ENCODE measurements at regions not wholly inside any gene's neighbourhood (a gene's known extent, or its start where the extent isn't known, plus 50 kb on each side); places are given as distances from the start of the nearest gene placed in this dataset.

GRCh38 chr12:130011611-130012385 lies 108.0 kb upstream of the TMEM132D start:
- Histone ChIP-seq H3K4me1 (ENCODE audit: control insufficient read depth in 2 of 2, insufficient read depth in 1 of 2, low read depth in 1 of 2, low read length in 2 of 2) (peaks cover 0 to 8% of the 10 kb centered on the region in 2 donors), H3K27ac (replicated peaks; ENCODE audit: low read length) (no peak overlapping the region), H3K4ac (ENCODE audit: low read length) (no peak overlapping the region), H3K36me3 (replicated peaks in 1 of 2; ENCODE audit: control insufficient read depth in 2 of 2, insufficient read depth in 2 of 2, low read length in 2 of 2) (no peaks in the 10 kb centered on the region), H3K4me2 (ENCODE audit: insufficient read depth, low read length, poor library complexity, severe bottlenecking) (no peak overlapping the region), H3K9me3 (replicated peaks in 1 of 2; ENCODE audit: control insufficient read depth in 2 of 2, insufficient read depth in 1 of 2, low read depth in 1 of 2, low read length in 2 of 2) (no peaks in the 10 kb centered on the region), H3K18ac (ENCODE audit: low read length) (no peak overlapping the region), H3K23ac (ENCODE audit: low read depth, low read length, poor library complexity) (no peak overlapping the region), H3K79me1 (ENCODE audit: low read depth, low read length) (no peaks in the 10 kb centered on the region), H3K27me3 (ENCODE audit: control insufficient read depth in 3 of 3, insufficient read depth in 3 of 3, low read depth in 1 of 3, low read length in 3 of 3) (peaks cover 0 to 5% (median 3%) of the 10 kb centered on the region in 3 experiments), H3K14ac (ENCODE audit: low read length) (no peak overlapping the region), H2AFZ (ENCODE audit: low read length) (no peak overlapping the region), H4K91ac (ENCODE audit: low read depth, low read length, poor library complexity) (no peak overlapping the region), H2BK12ac (ENCODE audit: low read length) (no peak overlapping the region), H2BK120ac (ENCODE audit: low read depth, low read length) (no peak overlapping the region), H3K4me3 (ENCODE audit: low read length in 2 of 2) (no peak overlapping the region), H4K8ac (ENCODE audit: low read depth, low read length) (no peak overlapping the region), H2AK5ac (ENCODE audit: low read depth, low read length) (no peak overlapping the region), H3K9ac (ENCODE audit: low read depth, low read length, poor library complexity) (no peak overlapping the region), H2BK5ac (ENCODE audit: low read length) (no peak overlapping the region), H2BK15ac (ENCODE audit: low read length) (no peak overlapping the region)
- no peak for DNase-seq (ENCODE audit: low spot score)
- no CpG with 5 or more reads among the region's 13 CpGs for WGBS, 2 donors (ENCODE audit: extremely low coverage in 2 of 2, insufficient read length in 2 of 2, insufficient replicate concordance in 1 of 2)

DNA sequence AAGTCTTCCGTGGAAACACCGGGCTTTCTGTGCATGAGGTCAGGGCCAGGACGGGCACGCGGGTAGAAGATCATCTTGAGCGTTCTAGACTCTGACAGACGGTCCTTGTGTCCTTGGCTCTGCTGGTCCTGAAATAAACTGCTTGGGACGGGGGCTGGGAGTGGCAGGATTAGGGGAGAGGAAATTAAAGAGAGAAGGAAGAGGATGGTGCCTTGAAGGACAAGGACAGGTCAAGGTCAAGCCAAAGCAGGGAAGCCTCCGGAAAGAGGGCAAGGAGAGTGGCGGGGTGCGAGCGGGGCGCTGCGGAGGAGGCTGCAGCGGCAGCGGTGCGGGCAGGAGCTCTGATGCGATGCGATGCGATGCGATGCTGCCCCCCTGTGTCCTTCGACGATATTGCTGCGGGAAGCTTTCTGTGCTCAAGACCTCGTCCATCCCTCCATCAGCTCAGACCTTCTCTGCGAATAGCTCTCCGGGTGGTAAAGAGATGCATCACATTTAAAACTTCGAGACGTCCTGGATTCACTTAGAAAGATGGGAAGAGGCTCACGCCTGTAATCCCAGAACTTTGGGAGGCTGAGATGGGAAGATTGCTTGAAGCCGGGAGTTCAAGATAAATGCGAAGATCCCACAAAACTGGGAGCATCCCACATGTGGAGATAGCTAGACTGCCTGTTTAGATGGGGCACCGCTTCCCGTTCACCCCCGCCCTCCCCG lies 110.1 kb upstream of the TMEM132D start:
- Histone ChIP-seq H3K9ac (ENCODE audit: low read depth, low read length, poor library complexity) (no peak overlapping the region), H3K4ac (ENCODE audit: low read length) (no peak overlapping the region), H2BK120ac (ENCODE audit: low read depth, low read length) (no peak overlapping the region), H3K23ac (ENCODE audit: low read depth, low read length, poor library complexity) (no peak overlapping the region), H2BK15ac (ENCODE audit: low read length) (no peak overlapping the region), H4K8ac (ENCODE audit: low read depth, low read length) (no peak overlapping the region), H3K4me1 (ENCODE audit: control insufficient read depth in 2 of 2, insufficient read depth in 1 of 2, low read depth in 1 of 2, low read length in 2 of 2) (peaks cover 0 to 10% of the 10 kb centered on the region in 2 donors), H4K91ac (ENCODE audit: low read depth, low read length, poor library complexity) (no peak overlapping the region), H2AFZ (ENCODE audit: low read length) (no peak overlapping the region), H3K4me2 (ENCODE audit: insufficient read depth, low read length, poor library complexity, severe bottlenecking) (no peak overlapping the region), H3K27ac (replicated peaks; ENCODE audit: low read length) (no peak overlapping the region), H3K18ac (ENCODE audit: low read length) (no peak overlapping the region), H3K27me3 (ENCODE audit: control insufficient read depth in 3 of 3, insufficient read depth in 3 of 3, low read depth in 1 of 3, low read length in 3 of 3) (peaks cover 0 to 5% (median 3%) of the 10 kb centered on the region in 3 experiments), H3K14ac (ENCODE audit: low read length) (no peak overlapping the region), H2BK5ac (ENCODE audit: low read length) (no peak overlapping the region), H3K36me3 (replicated peaks in 1 of 2; ENCODE audit: control insufficient read depth in 2 of 2, insufficient read depth in 2 of 2, low read length in 2 of 2) (no peaks in the 10 kb centered on the region), H2AK5ac (ENCODE audit: low read depth, low read length) (no peak overlapping the region), H3K4me3 (ENCODE audit: low read length in 2 of 2) (no peak overlapping the region), H3K9me3 (replicated peaks in 1 of 2; ENCODE audit: control insufficient read depth in 2 of 2, insufficient read depth in 1 of 2, low read depth in 1 of 2, low read length in 2 of 2) (peaks cover 0 to 1% of the 10 kb centered on the region in 2 donors), H3K79me1 (ENCODE audit: low read depth, low read length) (no peaks in the 10 kb centered on the region), H2BK12ac (ENCODE audit: low read length) (no peak overlapping the region)
- DNase-seq (ENCODE audit: low spot score) = peak; percentile 59
- WGBS, 2 donors (ENCODE audit: extremely low coverage in 2 of 2, insufficient read length in 2 of 2, insufficient replicate concordance in 1 of 2) = no CpG with 5 or more reads among the region's 36 CpGs

- Histone ChIP-seq H2AFZ (ENCODE audit: low read length) (no peak overlapping the region), H2BK120ac (ENCODE audit: low read depth, low read length) (no peak overlapping the region), H3K14ac (ENCODE audit: low read length) (no peak overlapping the region), H3K23ac (ENCODE audit: low read depth, low read length, poor library complexity) (no peak overlapping the region), H4K91ac (ENCODE audit: low read depth, low read length, poor library complexity) (no peak overlapping the region), H3K27ac (replicated peaks; ENCODE audit: low read length) (no peak overlapping the region), H3K9ac (ENCODE audit: low read depth, low read length, poor library complexity) (no peak overlapping the region), H3K27me3 (ENCODE audit: control insufficient read depth in 3 of 3, insufficient read depth in 3 of 3, low read depth in 1 of 3, low read length in 3 of 3) (peaks cover 0 to 5% (median 3%) of the 10 kb centered on the region in 3 experiments), H3K36me3 (replicated peaks in 1 of 2; ENCODE audit: control insufficient read depth in 2 of 2, insufficient read depth in 2 of 2, low read length in 2 of 2) (no peaks in the 10 kb centered on the region), H3K4me1 (ENCODE audit: control insufficient read depth in 2 of 2, insufficient read depth in 1 of 2, low read depth in 1 of 2, low read length in 2 of 2) (peaks cover 0 to 10% of the 10 kb centered on the region in 2 donors), H2AK5ac (ENCODE audit: low read depth, low read length) (no peak overlapping the region), H2BK12ac (ENCODE audit: low read length) (no peak overlapping the region), H2BK15ac (ENCODE audit: low read length) (no peak overlapping the region), H3K4ac (ENCODE audit: low read length) (no peak overlapping the region), H3K9me3 (replicated peaks in 1 of 2; ENCODE audit: control insufficient read depth in 2 of 2, insufficient read depth in 1 of 2, low read depth in 1 of 2, low read length in 2 of 2) (peaks cover 0 to 1% of the 10 kb centered on the region in 2 donors), H3K79me1 (ENCODE audit: low read depth, low read length) (no peaks in the 10 kb centered on the region), H3K18ac (ENCODE audit: low read length) (no peak overlapping the region), H3K4me2 (ENCODE audit: insufficient read depth, low read length, poor library complexity, severe bottlenecking) (no peak overlapping the region), H2BK5ac (ENCODE audit: low read length) (no peak overlapping the region), H4K8ac (ENCODE audit: low read depth, low read length) (no peak overlapping the region), H3K4me3 (ENCODE audit: low read length in 2 of 2) (no peak overlapping the region)
- no CpG with 5 or more reads among the region's 11 CpGs for WGBS, 2 donors (ENCODE audit: extremely low coverage in 2 of 2, insufficient read length in 2 of 2, insufficient replicate concordance in 1 of 2)
- DNase-seq (ENCODE audit: low spot score) = peak; percentile 14
Observed at GRCh38 chr12:130014485-130014807, 110.6 kb upstream of the TMEM132D start.

- no peak overlapping the region for H3K18ac ChIP-seq (ENCODE audit: low read length)
- no peaks in the 10 kb centered on the region for H3K36me3 ChIP-seq (replicated peaks in 1 of 2; ENCODE audit: control insufficient read depth in 2 of 2, insufficient read depth in 2 of 2, low read length in 2 of 2)
- H2AFZ ChIP-seq (ENCODE audit: low read length) = no peak overlapping the region
- H3K23ac ChIP-seq (ENCODE audit: low read depth, low read length, poor library complexity) = no peak overlapping the region
- H2BK120ac ChIP-seq (ENCODE audit: low read depth, low read length) = no peak overlapping the region
- H3K9me3 ChIP-seq (replicated peaks in 1 of 2; ENCODE audit: control insufficient read depth in 2 of 2, insufficient read depth in 1 of 2, low read depth in 1 of 2, low read length in 2 of 2) = peaks cover 0 to 1% of the 10 kb centered on the region in 2 donors
- H4K91ac ChIP-seq (ENCODE audit: low read depth, low read length, poor library complexity) = no peak overlapping the region
- WGBS, 2 donors (ENCODE audit: extremely low coverage in 2 of 2, insufficient read length in 2 of 2, insufficient replicate concordance in 1 of 2) = no CpG with 5 or more reads among the region's 5 CpGs
- H4K8ac ChIP-seq (ENCODE audit: low read depth, low read length) = no peak overlapping the region
- no peak overlapping the region for H3K4me2 ChIP-seq (ENCODE audit: insufficient read depth, low read length, poor library complexity, severe bottlenecking)
- no peak overlapping the region for H3K4ac ChIP-seq (ENCODE audit: low read length)
- H2AK5ac ChIP-seq (ENCODE audit: low read depth, low read length) = no peak overlapping the region
- no peaks in the 10 kb centered on the region for H3K79me1 ChIP-seq (ENCODE audit: low read depth, low read length)
- no peak overlapping the region for H3K4me3 ChIP-seq (ENCODE audit: low read length in 2 of 2)
- no peak overlapping the region for H3K9ac ChIP-seq (ENCODE audit: low read depth, low read length, poor library complexity)
- no peak overlapping the region for H3K14ac ChIP-seq (ENCODE audit: low read length)
- DNase-seq (ENCODE audit: low spot score) = no peak
- H3K27ac ChIP-seq (replicated peaks; ENCODE audit: low read length) = no peak overlapping the region
- H2BK5ac ChIP-seq (ENCODE audit: low read length) = no peak overlapping the region
- no peak overlapping the region for H2BK15ac ChIP-seq (ENCODE audit: low read length)
- H2BK12ac ChIP-seq (ENCODE audit: low read length) = no peak overlapping the region
- H3K27me3 ChIP-seq (ENCODE audit: control insufficient read depth in 3 of 3, insufficient read depth in 3 of 3, low read depth in 1 of 3, low read length in 3 of 3) = peaks cover 0 to 5% (median 3%) of the 10 kb centered on the region in 3 experiments
- peaks cover 0 to 10% of the 10 kb centered on the region in 2 donors for H3K4me1 ChIP-seq (ENCODE audit: control insufficient read depth in 2 of 2, insufficient read depth in 1 of 2, low read depth in 1 of 2, low read length in 2 of 2)
Observed at GRCh38 chr12:130016194-130016593, 112.4 kb upstream of the TMEM132D start.

Measured in neuronal stem cell (in vitro differentiated cells).